HG03108 (cell line): ENCODE measurements at regions not wholly inside any gene's neighbourhood (a gene's known extent, or its start where the extent isn't known, plus 50 kb on each side); places are given as distances from the start of the nearest gene placed in this dataset.

Source experiments
- ATAC-seq: cut with Tn5 transposase; IDR thresholded peaks from one replicate; pipeline ENCODE4 v1.9.1; 2021; ENCODE audit warnings: moderate library complexity; ENCODE audit not compliant: unreplicated experiment

DNA sequence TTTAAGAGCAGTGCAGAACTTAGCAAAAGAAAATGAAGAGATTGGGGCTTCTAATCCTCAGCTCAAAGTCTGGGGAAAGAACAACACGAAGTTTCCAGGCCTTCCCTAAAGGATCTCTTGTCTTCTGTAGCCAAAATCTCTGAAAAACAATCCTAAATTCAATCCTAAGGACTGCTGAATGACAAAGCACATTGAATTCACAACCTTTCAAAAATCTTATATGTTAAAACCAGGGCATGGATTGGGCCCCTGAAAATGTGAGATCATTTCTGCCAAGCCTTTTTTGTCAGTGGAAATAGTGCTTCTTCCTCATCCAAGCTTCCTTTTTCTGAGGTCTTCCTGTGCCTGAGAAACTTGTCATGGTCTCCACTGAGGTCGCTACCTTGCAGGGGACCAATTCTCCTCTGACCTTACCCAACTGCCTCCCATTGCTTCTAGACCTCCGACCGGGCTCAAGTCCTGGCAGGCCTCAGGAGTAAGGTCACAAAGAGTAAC is 126.2 kb upstream of the ARID1B start:
- ATAC-seq: no peak

DNA sequence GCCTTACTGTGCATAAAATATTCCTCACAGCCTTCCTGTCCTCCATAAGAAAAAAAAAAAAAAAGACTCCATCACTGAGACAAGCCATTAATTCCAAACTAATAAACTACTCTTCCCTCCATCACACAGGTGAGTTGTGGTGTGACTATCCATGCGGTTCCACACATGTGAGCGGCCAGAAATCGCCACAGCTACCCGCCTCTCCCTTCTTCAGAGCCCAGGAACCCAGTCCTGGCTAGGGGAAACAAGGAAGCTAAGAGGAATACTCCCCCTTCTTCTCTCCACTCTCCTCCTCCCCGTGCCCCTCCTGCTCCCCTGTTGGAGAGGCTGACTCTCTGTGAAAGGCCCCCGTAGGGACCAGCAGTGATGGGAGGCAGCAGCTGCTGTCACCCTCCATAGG is 128.6 kb upstream of the ARID1B start:
- no peak for ATAC-seq

DNA sequence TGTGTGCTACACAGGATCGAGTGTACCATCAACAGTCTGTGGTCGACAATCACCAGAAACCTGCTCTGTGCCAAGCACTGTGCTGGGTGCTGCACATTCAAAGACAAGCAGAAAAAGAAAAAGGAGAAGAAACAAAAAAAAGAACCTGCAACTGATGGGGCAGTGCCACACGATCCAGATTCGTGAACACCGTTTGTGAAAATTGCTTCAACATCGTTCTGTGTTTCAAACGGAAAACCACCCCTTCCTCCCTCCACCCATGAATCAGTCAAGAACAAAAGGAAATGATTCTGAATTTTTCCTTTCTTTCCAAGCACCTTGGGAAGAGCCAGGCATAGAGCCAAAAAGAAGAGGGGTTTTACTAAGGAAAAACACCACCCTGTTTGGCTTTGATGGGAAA is 129.2 kb upstream of the ARID1B start:
- no peak for ATAC-seq

DNA sequence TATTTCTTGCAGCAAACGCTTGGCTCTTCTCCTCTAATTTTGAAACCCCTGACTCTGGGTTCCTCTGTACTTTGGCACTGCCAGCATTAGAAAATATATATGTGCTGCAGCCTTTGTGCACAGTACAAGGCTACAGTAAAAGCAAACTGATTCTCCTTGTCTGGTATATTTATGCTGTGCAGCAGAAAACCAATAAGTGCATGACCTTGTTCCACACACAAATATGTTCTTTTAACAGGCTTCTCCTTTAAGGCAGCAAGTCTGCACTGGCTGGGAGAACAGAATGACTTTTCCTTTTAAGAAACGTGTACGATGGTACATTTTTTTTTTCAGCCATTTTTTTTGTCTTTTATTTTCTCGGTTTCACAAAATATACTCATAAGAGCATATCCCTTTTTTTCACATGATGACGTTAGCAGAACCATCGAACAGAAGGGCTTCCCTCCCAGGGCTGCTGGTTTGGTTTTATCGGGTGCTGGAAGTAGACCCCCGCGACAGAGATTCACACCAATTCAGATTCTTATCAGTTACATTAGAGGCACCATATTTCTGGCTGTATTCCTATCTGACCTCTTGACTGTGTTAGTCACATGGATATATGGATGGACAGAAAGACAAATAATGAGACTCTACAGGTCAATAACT is 129.9 kb upstream of the ARID1B start:
- no peak for ATAC-seq

DNA sequence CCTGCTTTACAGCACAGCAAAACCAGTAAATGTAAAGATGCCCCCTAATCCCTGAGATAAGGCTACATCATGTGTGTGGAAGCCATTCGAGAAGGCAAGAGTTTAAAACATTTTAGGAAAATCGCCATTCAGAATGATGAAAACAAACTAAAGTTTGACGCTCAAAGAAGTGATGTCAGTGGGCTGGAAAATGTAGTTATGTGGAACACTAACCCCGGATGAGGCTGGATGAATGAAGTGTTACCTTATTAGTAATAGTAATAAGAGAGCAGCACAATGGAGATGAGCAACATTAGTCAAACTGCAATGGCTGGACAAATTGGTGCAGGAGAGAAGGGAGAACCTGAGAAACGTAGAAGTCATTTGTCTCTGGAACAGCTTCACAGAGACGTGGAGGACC is 130.7 kb upstream of the ARID1B start:
- ATAC-seq: no peak

DNA sequence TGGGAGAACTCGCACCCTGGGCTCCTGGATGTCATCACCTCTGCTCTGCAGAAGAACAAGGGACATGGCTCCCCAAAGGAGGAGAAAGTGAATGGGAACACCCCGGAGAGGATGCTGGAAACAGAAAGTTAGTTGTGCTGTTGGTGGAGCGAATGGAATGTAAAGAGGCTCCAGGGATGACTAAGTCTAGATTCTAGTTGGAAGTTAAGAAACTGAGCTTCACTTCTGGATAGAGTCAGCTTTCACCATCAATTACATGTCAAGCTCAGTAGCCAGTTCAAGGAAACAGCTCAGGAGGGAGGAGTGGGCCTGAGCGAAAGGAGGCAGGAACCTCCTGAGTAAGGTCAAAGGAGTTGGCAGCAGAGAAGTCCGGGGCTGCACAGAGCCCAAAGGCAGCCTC is 132.1 kb upstream of the ARID1B start:
- ATAC-seq: no peak

DNA sequence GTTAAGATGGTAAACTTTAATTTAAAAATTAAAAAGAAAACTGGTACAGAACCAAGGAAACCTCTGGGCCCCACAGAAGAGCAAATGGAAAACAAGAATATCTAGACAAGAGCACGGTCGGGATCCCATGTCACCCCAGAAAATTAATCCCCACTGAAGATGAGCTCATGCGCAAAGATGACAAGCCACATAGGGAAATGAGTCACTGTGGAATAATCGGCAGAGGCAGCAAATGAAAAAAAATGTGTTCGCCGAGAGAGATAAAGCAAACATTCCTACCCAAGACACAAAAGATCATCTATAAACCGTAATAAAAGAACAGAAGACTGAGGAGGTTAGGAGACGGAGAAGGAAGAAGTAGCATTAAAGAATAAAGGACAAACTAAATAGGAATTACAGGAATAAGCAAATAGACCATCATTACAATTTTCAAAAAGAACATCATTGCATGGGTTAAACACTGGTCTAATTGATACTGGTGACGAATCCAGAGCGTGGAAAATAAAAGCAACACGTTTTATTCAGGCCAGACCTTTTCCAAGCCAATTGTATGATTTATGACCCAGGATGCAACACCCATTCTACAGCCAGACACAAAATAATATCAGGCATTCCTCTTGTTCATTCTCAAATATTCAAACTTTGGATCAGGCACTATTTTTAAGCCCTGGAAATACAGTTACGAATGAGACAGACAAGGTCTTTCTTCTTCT is 138.0 kb upstream of the ARID1B start:
- ATAC-seq: no peak

DNA sequence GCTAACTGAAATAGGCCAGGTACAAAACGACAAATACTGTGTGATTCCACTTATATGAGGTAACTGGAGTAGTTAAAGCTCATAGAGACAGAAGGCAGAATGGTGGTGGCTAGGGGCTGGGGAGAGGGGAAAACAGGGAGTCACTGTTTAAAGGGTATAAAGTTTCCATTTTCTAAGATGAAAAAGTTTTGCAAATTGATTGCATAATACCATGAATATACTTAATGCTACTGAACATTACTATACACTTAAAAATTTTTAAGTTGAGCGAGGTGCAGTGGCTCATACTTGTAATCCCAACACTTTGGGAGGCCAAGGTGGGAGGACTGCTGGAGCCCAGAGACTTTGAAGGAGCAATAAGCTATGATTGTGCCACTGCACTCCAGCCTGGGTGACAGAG is 138.6 kb upstream of the ARID1B start:
- no peak for ATAC-seq

DNA sequence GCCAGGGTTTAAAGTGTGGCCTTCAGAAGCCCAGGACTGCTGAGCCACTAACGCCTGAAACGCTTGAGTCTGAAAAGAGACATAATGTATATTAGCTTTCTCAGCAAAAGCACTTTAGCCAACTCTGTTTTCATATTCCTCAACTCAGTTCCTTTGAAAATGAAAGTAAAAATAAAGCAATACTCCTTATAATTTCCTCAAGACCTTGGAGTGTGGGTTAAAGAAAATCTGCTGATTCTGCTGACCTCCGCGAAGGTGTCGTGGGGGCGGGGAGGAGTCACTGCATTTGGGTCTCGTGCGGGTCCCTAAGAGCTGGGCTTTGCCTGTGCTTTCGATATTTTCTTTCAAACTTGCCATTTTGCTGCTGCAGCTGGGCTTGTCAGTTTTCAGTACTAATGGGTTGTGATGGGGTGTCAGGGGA is 142.2 kb upstream of the ARID1B start:
- no peak for ATAC-seq

DNA sequence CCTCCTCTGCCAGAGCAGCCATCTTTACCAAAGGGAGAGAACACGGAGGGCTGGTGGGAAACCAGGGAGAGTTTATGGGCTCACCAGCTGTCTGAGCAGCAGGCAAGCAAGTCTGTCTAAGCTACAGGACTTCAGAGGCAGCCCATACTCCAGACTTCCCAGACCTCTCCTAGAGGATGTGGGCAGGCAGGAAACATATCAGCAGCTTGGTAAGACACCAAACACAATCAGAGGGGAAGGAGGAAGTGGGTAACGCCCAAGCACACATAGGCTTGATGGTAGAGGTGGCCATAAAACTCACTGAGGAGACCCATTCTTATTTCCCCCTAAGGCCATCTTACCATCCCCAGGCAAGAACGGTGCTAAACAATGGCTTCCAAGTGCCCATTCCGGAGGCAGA is 143.1 kb upstream of the ARID1B start:
- ATAC-seq: no peak

DNA sequence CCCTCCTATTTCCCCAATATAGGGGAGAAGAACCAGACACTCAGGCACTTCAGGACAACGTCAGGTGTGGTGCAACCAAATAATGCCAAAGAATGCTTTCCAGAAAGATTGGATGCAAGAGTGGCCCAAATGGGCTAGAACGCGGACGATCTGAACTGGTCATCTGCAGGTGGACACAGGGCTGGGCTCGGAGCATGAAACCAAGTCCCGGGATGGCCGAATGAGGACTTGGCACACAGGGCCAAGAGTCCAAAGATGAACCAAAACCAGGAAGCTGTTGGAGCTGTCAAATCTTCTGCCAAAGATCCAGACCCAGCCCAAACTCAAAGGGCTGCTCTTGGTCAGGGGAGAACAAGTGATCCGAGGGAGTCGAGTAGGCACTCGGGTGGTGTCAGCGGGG is 143.9 kb upstream of the ARID1B start:
- no peak for ATAC-seq

DNA sequence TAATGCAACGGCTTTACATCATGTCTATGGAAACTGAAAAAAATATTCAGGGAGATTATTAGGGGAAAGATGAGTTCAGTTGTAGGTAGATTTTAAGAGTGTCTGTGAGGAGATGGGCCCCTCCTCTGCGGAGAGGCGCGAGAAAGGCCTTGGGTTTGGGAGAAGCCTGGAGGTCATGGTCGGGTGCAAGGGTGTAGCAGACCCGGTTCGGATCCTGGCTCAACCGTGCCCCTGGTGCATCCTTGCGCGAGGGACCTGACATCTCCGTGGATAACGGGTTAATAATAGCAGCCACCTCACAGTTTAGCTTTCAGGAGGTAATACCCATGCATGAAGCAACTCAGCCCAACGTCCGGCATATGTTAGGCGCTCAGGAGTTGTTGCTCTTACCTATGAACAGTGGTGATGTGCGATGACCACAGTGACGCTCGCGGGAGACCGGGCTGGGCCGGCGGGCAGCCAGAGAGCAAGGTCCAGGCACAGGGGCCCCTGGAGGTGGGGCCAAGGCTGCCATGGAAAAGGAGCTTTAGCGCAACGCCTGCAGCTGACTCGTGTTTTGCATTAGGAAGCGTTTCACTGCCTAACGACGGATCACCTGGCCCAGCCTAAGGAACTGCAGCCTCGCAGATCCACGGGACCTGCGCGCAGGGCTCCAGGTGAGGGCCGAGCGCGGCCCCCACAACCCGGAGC is 146.4 kb upstream of the ARID1B start:
- no peak for ATAC-seq

DNA sequence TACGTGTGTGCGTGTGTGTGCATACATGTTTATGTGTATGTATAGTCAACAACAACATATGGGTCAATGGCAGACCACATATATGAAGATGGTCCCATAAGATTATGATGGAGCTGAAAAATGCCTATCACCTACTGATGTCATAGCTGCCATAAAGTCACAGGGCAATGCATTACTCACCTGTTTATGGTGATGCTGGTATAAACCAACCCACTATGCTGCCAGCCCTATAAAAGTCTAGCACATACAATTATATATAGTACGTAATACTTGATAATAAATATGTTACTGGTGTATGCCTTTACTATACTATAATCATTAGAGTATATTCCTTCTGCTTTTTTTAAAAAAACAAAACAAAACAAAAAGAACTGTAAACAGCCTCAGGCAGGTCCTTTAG is 148.4 kb upstream of the ARID1B start:
- no peak for ATAC-seq

DNA sequence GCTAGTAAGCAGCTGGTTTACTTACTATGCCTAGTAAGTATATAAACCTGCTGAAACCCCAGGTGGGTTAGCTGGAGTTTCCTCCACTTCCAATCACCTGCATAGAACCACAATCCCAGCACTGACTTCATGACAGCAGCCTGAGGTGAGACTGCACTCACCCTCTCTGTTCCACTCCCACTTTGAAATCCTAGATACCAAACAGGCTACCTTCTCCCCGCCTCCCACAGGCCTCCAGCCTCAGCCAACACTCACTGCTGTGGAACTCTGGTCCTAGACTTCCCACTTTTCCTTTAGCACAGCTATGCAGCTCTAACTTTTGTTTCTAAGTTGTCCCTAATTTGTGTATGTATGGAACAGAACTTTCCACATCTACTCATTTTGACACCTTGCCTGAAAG is 149.7 kb upstream of the ARID1B start:
- no peak for ATAC-seq

DNA sequence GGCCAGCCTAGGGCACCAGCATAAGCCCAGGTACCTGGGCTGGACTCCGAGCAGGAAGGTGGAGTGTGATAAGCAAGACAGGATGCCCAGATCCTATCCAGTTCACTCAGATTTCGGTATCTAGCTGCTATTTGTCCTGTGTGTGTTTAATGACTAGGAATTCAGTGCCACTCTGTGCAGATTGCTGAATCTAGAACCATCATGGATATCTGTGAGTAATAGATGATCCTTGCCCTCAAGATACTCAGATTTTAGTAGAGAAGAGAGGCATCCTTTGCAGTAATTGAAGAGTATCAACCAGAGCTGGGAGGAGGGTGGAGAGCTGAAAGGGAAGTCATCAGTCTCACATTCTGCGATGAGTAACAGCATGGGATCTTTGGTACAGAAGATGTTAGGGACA is 155.0 kb upstream of the ARID1B start:
- ATAC-seq: no peak

DNA sequence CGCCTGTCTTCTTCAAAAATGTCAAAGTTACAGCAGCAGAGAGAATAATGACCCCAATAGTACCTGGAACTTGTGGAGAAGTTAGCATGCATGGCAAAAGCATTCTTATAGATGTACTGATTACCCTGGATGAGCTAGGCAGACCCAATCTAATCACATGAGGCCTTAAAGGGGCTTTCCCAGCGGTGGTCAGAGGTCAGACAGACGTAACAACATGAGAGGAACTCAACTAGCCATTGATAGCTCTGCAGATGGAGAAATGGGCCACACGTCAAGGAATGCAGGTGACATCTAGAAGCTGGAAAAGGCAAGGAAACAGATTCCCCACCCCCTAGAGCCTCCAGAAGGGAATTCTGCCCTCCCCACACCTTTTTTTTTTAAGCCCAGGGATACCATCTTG is 156.8 kb upstream of the ARID1B start:
- no peak for ATAC-seq

DNA sequence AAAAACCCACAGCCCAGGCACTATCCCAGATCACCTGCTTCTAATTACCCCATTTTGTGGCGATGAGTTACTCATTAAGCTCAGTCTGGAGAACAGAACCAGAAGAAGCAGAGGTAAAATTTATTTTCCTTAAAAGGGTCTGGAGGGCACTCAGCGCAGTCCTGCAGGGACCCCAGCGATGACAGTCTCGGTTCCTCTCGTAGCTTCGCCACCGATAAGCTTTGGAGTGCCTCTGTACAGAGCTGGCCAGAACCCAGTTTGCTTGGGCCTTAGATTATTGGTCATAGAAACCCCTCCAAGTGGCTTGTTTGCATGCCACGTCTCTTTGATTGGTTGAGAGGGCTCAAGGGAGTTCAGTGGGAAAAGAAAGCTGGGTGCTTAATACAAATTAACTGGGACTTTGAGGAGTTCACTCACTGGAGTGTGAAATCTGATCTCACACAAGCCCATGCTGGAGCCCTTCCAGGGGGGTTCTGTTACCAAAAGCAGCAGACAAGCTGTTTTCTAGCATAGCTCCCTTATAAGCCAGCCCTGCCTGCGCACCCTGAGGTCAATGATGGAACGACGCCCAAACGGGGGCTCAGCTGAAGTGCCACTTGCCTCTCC is 158.5 kb upstream of the ARID1B start:
- ATAC-seq: no peak

DNA sequence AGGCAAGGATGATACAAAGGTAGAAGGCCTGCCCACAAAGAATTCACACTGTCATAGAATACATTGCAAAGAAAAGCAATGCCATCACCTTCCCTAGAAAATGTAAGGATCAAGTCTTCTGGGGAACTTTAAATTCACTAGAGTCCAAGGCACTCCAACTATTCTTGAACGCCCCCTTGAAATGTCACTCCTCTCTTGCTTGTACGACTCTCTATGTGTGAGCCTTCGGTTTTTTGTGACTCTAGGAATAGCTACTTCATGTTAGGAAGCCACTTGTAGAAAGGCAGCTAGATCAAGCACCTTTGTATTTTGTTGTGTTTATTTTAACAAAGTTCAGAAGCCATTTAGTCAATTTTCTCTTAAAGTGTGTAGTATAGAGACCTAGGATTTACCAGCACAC is 159.2 kb upstream of the ARID1B start:
- no peak for ATAC-seq

DNA sequence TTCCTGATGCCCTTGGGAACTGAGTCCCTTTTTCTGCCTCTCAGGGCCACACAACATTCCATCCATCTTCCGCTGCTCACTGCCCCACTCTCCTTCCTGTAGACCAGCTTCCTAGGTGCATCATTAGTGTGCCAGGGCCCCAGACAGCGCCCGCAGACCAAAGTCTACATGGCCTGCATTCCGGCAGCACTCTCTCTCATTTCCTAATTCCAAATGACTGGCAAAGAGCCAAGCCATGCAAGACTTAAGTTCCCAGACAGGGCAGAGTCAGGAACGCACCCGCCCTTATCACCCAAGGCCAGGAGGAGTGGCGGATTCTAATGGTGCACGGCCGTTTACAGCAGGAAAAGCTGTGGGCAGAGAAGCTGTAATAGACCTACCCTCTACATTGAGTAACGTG is 159.8 kb upstream of the ARID1B start:
- no peak for ATAC-seq

DNA sequence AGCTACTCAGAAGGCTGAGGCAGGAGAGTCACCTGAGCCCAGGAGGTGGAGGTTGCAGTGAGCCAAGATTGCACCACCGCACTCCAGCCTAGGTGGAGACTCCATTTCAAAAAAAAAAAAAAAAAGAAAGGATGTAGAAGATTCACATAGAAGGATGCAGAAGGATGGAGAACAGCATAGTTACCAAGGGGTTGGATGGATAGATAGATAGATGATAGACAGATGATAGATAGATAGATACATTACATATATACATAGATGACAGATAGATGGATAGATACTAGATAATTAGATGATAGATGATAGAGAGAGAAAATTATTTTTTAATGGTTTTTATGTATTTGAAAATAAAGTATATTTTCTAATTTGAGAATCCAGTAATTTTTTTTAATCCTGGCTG is 160.7 kb upstream of the ARID1B start:
- ATAC-seq: no peak

DNA sequence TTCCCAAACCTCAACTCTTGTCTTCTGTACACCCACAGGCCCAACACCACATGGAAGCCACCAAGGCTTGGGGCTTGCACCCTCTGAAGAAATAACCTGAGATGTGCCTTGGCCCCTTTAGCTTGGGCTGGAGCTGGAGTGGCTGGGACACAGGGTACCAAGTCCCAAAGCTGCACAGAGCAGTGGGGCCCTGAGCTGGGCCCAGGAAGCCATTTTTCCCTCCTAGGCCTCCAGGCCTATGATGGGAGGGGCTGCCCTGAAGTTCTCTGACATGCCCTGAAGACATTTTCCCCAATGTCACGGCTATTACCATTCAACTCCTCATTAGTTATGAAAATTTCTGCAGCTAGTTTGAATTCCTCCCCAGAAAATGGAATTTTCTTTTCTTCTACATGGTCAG is 163.2 kb upstream of the ARID1B start:
- no peak for ATAC-seq

DNA sequence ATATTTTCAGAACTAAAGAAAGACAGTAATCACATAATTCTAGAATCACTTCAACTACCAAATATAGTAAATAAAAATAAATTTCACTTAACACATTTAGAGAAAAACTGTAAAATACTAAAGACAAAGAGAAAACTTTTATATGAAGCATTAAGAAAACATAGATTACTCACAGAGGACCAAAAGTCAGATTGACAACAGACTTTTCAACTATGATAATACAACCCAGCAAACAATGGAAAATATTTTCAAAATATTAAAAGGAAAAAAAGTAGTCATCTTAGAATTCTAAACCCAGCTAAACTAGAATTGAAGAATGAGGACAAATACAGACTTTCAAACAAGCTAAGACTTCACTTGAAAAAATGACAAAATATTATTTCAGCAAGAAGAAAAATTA is 164.8 kb upstream of the ARID1B start:
- no peak for ATAC-seq
